Activated CD8-positive, alpha-beta memory T cell treated with anti-CD3 and anti-CD28 coated beads, Interleukin-2, amount 50 U/mL, for 1 hour (primary cell): ENCODE measurements at regions not wholly inside any gene's neighbourhood (a gene's known extent, or its start where the extent isn't known, plus 50 kb on each side); places are given as distances from the start of the nearest gene placed in this dataset.

Experiments
- DNase-seq: peaks from one replicate; pipeline ENCODE4 v3.0.0-alpha.2; 2020; ENCODE audit errors: extremely low read depth

GRCh38 chr11:127643268-127644058, 642.9 kb upstream of the KIRREL3 start:
- DNase-seq = no peak

GRCh38 chr11:127640561-127641451, 640.2 kb upstream of the KIRREL3 start:
- DNase-seq = no peak

- DNase-seq = no peak
These were observed 639.3 kb upstream of the KIRREL3 start for GRCh38 chr11:127639916-127640315.

GRCh38 chr11:127632976-127633680, 632.6 kb upstream of the KIRREL3 start:
- DNase-seq = no peak

- DNase-seq = no peak
These were observed 632.0 kb upstream of the KIRREL3 start for GRCh38 chr11:127632546-127632945.

GRCh38 chr11:127631974-127632373, 631.4 kb upstream of the KIRREL3 start:
- no peak for DNase-seq

- no peak for DNase-seq
These were observed 628.6 kb upstream of the KIRREL3 start for GRCh38 chr11:127629200-127629599.

GRCh38 chr11:127628458-127628785, 627.9 kb upstream of the KIRREL3 start:
- no peak for DNase-seq

GRCh38 chr11:127627629-127628457, 627.3 kb upstream of the KIRREL3 start:
- DNase-seq = no peak

GRCh38 chr11:127627204-127627603, 626.6 kb upstream of the KIRREL3 start:
- DNase-seq = no peak

- no peak for DNase-seq
These were observed 624.8 kb upstream of the KIRREL3 start for GRCh38 chr11:127625402-127625801.

GRCh38 chr11:127624306-127624856, 623.8 kb upstream of the KIRREL3 start:
- DNase-seq = no peak

GRCh38 chr11:127622686-127623085, 622.1 kb upstream of the KIRREL3 start:
- no peak for DNase-seq

- no peak for DNase-seq
These were observed 620.1 kb upstream of the KIRREL3 start for GRCh38 chr11:127620671-127621070.

- no peak for DNase-seq
These were observed 619.4 kb upstream of the KIRREL3 start for GRCh38 chr11:127619946-127620345.

- DNase-seq = no peak
These were observed 618.2 kb upstream of the KIRREL3 start for GRCh38 chr11:127618721-127619120.

- no peak for DNase-seq
These were observed 615.6 kb upstream of the KIRREL3 start for GRCh38 chr11:127616158-127616557.

- DNase-seq = no peak
These were observed 612.0 kb upstream of the KIRREL3 start for GRCh38 chr11:127612607-127613006.

GRCh38 chr11:127609025-127609773, 608.6 kb upstream of the KIRREL3 start:
- no peak for DNase-seq

- no peak for DNase-seq
These were observed 607.0 kb upstream of the KIRREL3 start for GRCh38 chr11:127607487-127608085.
